ENCODE measurements at regions not wholly inside any gene's neighbourhood (a gene's known extent, or its start where the extent isn't known, plus 50 kb on each side); places are given as distances from the start of the nearest gene placed in this dataset.

DNA sequence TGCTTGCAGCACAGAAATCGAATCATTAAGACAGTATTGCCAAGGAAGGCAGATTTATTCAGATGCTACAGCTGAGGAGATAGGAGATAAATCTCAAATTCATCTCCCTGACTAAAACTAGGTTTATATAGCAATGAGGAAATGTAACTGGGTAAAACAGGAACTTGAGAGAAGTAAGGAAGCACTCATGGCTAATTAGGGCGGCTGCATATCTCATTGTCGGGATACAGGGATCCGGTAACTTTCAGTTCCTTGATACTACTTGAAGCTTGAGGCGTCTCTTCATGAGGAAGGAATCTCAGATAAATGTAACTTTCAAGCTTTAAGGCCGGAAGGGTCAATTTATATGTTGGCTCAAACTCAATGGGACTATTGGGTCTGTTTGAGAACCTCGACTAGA lies 129.2 kb upstream of the WDR1 start:
- in situ Hi-C loops (cut with MboI) (no loop called here), intact Hi-C loops (cut with micrococcal nuclease; ENCODE audit: unreplicated experiment) (no loop called here)
- no peak overlapping the region for H3K27ac ChIP-seq (ENCODE audit: control insufficient read depth, insufficient read depth)
- TF ChIP-seq POLR2AphosphoS5 (IDR thresholded peaks at IDR 0.05; ENCODE audit: low read length) (no peak), BCL3 (IDR thresholded peaks at IDR 0.05; ENCODE audit: borderline replicate concordance, insufficient read depth, low read depth, low read length, poor library complexity, severe bottlenecking) (no peak), SIX5 (IDR thresholded peaks at IDR 0.05; ENCODE audit: low read depth, low read length, severe bottlenecking) (no peak), RBBP5 (conservative IDR thresholded peaks at IDR 0.05) (no peak)
- no peak for FAIRE-seq
- ChIA-PET RAD21 (ENCODE audit: unreplicated experiment) (no interaction called here), CTCF (no interaction called here), POLR2A (no interaction called here), SMC1A (ENCODE audit: uncharacterized antibody, unreplicated experiment) (interaction anchor here (0.9 kb wide), 1 partner anchor 25 kb away, joined by 3 read pairs; no protein-coding TSS in a partner anchor)
- H3K36me3 ChIP-seq (ENCODE audit: control insufficient read depth in 2 of 2, insufficient read depth in 2 of 2, low read length in 1 of 2): no peaks in the 10 kb centered on the region
- H4K20me1 ChIP-seq (ENCODE audit: control insufficient read depth, insufficient read depth): no peaks in the 10 kb centered on the region
- H3K4me3 ChIP-seq: no peak overlapping the region
- H3K79me2 ChIP-seq (ENCODE audit: control insufficient read depth, insufficient read depth, low read length): no peaks in the 10 kb centered on the region
- no peak overlapping the region for H3K9ac ChIP-seq (ENCODE audit: control insufficient read depth, insufficient read depth, low read length)
- no peaks in the 10 kb centered on the region; a peak in 2 of 4 replicates for H3K27me3 ChIP-seq (replicated peaks in 1 of 2; ENCODE audit: control insufficient read depth in 2 of 2, insufficient read depth in 2 of 2, low read length in 1 of 2)
- H2AFZ ChIP-seq (ENCODE audit: control insufficient read depth, low read depth, low read length): no peak overlapping the region
- H3K4me2 ChIP-seq (ENCODE audit: control insufficient read depth, insufficient read depth): no peak overlapping the region
- BruUV-seq (replicated peaks): no TSS peak
- 46% methylated on average over 7 of the region's 7 CpGs for WGBS (ENCODE audit: insufficient coverage, insufficient replicate concordance, low lambda C conversion rate, missing lambda C conversion rate)
- H3K9me3 ChIP-seq (replicated peaks; ENCODE audit: control insufficient read depth, insufficient read depth, low read length): no peaks in the 10 kb centered on the region
- no peak for ATAC-seq
- no peaks in the 10 kb centered on the region for H3K4me1 ChIP-seq (ENCODE audit: control insufficient read depth, insufficient read depth, low read length)
- no peak for DNase-seq (ENCODE audit: low read depth, low spot score)

- SMC1A ChIA-PET (ENCODE audit: uncharacterized antibody, unreplicated experiment): no interaction called here
- TF ChIP-seq POLR2A (IDR thresholded peaks at IDR 0.05; ENCODE audit: low read depth, low read length) (no peak), USF2 (IDR thresholded peaks at IDR 0.05; ENCODE audit: borderline replicate concordance, low read depth, low read length) (no peak), ATF7 (IDR thresholded peaks at IDR 0.05; ENCODE audit: low read depth) (no peak), ZBTB4 (CRISPR knock-in tag; IDR thresholded peaks at IDR 0.05) (no peak), SIN3A (IDR thresholded peaks at IDR 0.05; ENCODE audit: low read depth, low read length) (no peak), NFYB (IDR thresholded peaks at IDR 0.05; ENCODE audit: insufficient read depth, low read depth, low read length) (no peak), TBL1XR1 (IDR thresholded peaks at IDR 0.05; ENCODE audit: low read depth, low read length) (no peak)
- TF ChIP-seq, protein P1, sequence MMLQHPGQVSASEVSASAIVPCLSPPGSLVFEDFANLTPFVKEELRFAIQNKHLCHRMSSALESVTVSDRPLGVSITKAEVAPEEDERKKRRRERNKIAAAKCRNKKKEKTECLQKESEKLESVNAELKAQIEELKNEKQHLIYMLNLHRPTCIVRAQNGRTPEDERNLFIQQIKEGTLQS (IDR thresholded peaks at IDR 0.05; ENCODE audit: borderline replicate concordance, extremely low read depth, low read depth, low read length): no peak
These were observed 127.3 kb upstream of the WDR1 start for GRCh38 chr4:10243856-10244255.

More at GRCh38 chr4:10243856-10244255, 127.3 kb upstream of the WDR1 start:
- Histone ChIP-seq H3K27ac (ENCODE audit: control insufficient read depth, insufficient read depth) (no peak overlapping the region), H4K20me1 (ENCODE audit: control insufficient read depth, insufficient read depth) (no peaks in the 10 kb centered on the region), H3K4me1 (ENCODE audit: control insufficient read depth, insufficient read depth, low read length) (no peaks in the 10 kb centered on the region), H3K27me3 (replicated peaks in 1 of 2; ENCODE audit: control insufficient read depth in 2 of 2, insufficient read depth in 2 of 2, low read length in 1 of 2) (no peaks in the 10 kb centered on the region; a peak in 1 of 4 replicates), H3K36me3 (ENCODE audit: control insufficient read depth in 2 of 2, insufficient read depth in 2 of 2, low read length in 1 of 2) (no peaks in the 10 kb centered on the region), H3K4me3 (no peak overlapping the region), H2AFZ (ENCODE audit: control insufficient read depth, low read depth, low read length) (no peak overlapping the region), H3K9ac (ENCODE audit: control insufficient read depth, insufficient read depth, low read length) (no peak overlapping the region), H3K9me3 (replicated peaks; ENCODE audit: control insufficient read depth, insufficient read depth, low read length) (no peaks in the 10 kb centered on the region), H3K4me2 (ENCODE audit: control insufficient read depth, insufficient read depth) (no peak overlapping the region), H3K79me2 (ENCODE audit: control insufficient read depth, insufficient read depth, low read length) (no peaks in the 10 kb centered on the region)
- in situ Hi-C loops (cut with MboI) (no loop called here), intact Hi-C loops (cut with micrococcal nuclease; ENCODE audit: unreplicated experiment) (no loop called here)
- POLR2A ChIA-PET: no interaction called here
- FAIRE-seq: no peak
- no peak for DNase-seq (ENCODE audit: low read depth, low spot score)
- no TSS peak for BruUV-seq (replicated peaks)
- CTCF ChIA-PET: interaction anchor here (1.5 kb wide), 1 partner anchor 80 kb away, joined by 3 read pairs; no protein-coding TSS in a partner anchor
- WGBS (ENCODE audit: insufficient coverage, insufficient replicate concordance, low lambda C conversion rate, missing lambda C conversion rate): 10% methylated on average over 2 of the region's 2 CpGs
- RAD21 ChIA-PET (ENCODE audit: unreplicated experiment): no interaction called here
- no peak for ATAC-seq
